ENCODE measurements at regions not wholly inside any gene's neighbourhood (a gene's known extent, or its start where the extent isn't known, plus 50 kb on each side); places are given as distances from the start of the nearest gene placed in this dataset.

- Histone ChIP-seq H3K27me3 (ENCODE audit: insufficient read depth, low read length) (no peaks in the 10 kb centered on the region), H3K27ac (ENCODE audit: low read depth, low read length) (no peak overlapping the region), H4K20me1 (ENCODE audit: insufficient read depth) (no peaks in the 10 kb centered on the region), H3K4me1 (ENCODE audit: control insufficient read depth in 1 of 2, insufficient read depth in 2 of 2, low read length in 2 of 2) (no peaks in the 10 kb centered on the region), H3K36me3 (ENCODE audit: control insufficient read depth in 1 of 2, insufficient read depth in 2 of 2, low read length in 2 of 2) (no peaks in the 10 kb centered on the region), H3K4me2 (ENCODE audit: low read length) (no peak overlapping the region), H3K9me2 (ENCODE audit: insufficient read depth) (no peaks in the 10 kb centered on the region), H3K4me3 (replicated peaks in 1 of 2; ENCODE audit: low read depth in 1 of 2, low read length in 2 of 2) (no peak overlapping the region), H3K79me2 (ENCODE audit: insufficient read depth, low read length) (no peaks in the 10 kb centered on the region), H2AFZ (ENCODE audit: low read depth, low read length, poor library complexity, severe bottlenecking) (no peak overlapping the region), H3K9me3 (ENCODE audit: control insufficient read depth in 1 of 2, insufficient read depth in 1 of 2, low read depth in 1 of 2, low read length in 2 of 2) (no peaks in the 10 kb centered on the region), H3K9ac (ENCODE audit: low read length) (no peak overlapping the region)
- TF ChIP-seq TCF7L2 (IDR thresholded peaks at IDR 0.05; ENCODE audit: borderline replicate concordance, extremely low read depth, insufficient read depth, insufficient read length) = no peak
- no peak for TF ChIP-seq REST (IDR thresholded peaks at IDR 0.05; ENCODE audit: low read depth)
- TF ChIP-seq CEBPB (IDR thresholded peaks at IDR 0.05; ENCODE audit: low read depth) = no peak
- TF ChIP-seq FOSL1 (IDR thresholded peaks at IDR 0.05; ENCODE audit: low read depth) = no peak
- no peak for TF ChIP-seq POLR2A (IDR thresholded peaks at IDR 0.05; ENCODE audit: borderline replicate concordance, extremely low read depth, insufficient read depth, insufficient read length)
- TF ChIP-seq ELF1 (IDR thresholded peaks at IDR 0.05; ENCODE audit: borderline replicate concordance, low read depth) = no peak
- no peak for TF ChIP-seq CBX3 (IDR thresholded peaks at IDR 0.05; ENCODE audit: low read depth)
- no peak for TF ChIP-seq MAX (IDR thresholded peaks at IDR 0.05)
- no peak for TF ChIP-seq ZBTB33 (IDR thresholded peaks at IDR 0.05; ENCODE audit: extremely low read depth, insufficient replicate concordance, low read length)
- TF ChIP-seq RAD21 (IDR thresholded peaks at IDR 0.05; ENCODE audit: low read depth) = no peak
- TF ChIP-seq EZH2 (IDR thresholded peaks at IDR 0.05) = no peak
- TF ChIP-seq YY1 (IDR thresholded peaks at IDR 0.05; ENCODE audit: extremely low read depth, insufficient replicate concordance, low read depth, low read length) = no peak
- TF ChIP-seq ZFX (IDR thresholded peaks at IDR 0.05) = no peak
- ChIA-PET CTCF (no interaction called here), RAD21 (ENCODE audit: low non-redundant PET in 1 of 2, low total read pairs in 2 of 2, uncharacterized antibody in 2 of 2, unreplicated experiment in 2 of 2) (no interaction called here), POLR2A (no interaction called here)
- intact Hi-C loops (cut with micrococcal nuclease) = no loop called here
- no TSS peak for BruUV-seq (replicated peaks)
- ATAC-seq (no peak), DNase-seq (ENCODE audit: low read depth, low spot score) (no peak)
Observed at GRCh38 chr4:95749204-95749603, 90.7 kb upstream of the PDHA2 start.
